Omental fat pad (tissue), 3 donors: ENCODE measurements at regions not wholly inside any gene's neighbourhood (a gene's known extent, or its start where the extent isn't known, plus 50 kb on each side); places are given as distances from the start of the nearest gene placed in this dataset.

Source experiments
- ATAC-seq: fragments of 150-250 bp; one replicate; pipeline ENCODE4 v1.9.1; 2016; ENCODE audit warnings: mild to moderate bottlenecking, moderate library complexity; ENCODE audit not compliant: low FRiP score
- DNase-seq: peaks from one replicate; pipeline ENCODE4 v3.0.0-alpha.2; 2019; ENCODE audit warnings: low spot score
- TF ChIP-seq, protein P1 (sequence below), 3 donors: fragments of 450-650 bp; IDR thresholded peaks; one replicate each; pipeline ENCODE4 v1.5.1; 2016 to 2017; ENCODE audit warnings: antibody characterized with exemption in 3 of 3, mild to moderate bottlenecking in 3 of 3, moderate library complexity in 2 of 3

DNA sequence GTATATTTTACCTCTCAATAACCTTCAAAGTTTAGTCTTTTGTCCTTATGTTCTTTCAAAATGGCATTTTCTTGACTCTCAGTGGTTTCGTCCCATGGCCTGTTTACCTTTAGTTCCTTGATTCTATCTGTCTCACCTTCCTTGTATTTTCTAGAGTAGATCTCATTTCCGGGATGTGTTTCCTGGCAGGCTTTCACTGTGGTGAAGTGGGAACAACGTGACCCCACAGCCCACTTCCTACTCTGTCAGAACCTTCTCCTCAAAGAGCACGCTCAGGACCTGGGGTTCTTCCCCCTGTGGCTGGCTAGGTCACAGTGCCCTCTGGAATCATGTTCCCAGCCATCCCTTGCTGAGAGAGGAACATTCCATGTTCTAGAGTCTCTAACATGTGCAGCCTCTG lies 129.9 kb upstream of the ZNF32 start:
- no peak for ATAC-seq
- DNase-seq, result no peak
- TF ChIP-seq, protein P1, sequence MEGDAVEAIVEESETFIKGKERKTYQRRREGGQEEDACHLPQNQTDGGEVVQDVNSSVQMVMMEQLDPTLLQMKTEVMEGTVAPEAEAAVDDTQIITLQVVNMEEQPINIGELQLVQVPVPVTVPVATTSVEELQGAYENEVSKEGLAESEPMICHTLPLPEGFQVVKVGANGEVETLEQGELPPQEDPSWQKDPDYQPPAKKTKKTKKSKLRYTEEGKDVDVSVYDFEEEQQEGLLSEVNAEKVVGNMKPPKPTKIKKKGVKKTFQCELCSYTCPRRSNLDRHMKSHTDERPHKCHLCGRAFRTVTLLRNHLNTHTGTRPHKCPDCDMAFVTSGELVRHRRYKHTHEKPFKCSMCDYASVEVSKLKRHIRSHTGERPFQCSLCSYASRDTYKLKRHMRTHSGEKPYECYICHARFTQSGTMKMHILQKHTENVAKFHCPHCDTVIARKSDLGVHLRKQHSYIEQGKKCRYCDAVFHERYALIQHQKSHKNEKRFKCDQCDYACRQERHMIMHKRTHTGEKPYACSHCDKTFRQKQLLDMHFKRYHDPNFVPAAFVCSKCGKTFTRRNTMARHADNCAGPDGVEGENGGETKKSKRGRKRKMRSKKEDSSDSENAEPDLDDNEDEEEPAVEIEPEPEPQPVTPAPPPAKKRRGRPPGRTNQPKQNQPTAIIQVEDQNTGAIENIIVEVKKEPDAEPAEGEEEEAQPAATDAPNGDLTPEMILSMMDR (IDR thresholded peaks at IDR 0.05), result no peak

- ATAC-seq (no peak), DNase-seq (no peak)
- TF ChIP-seq, protein P1 (IDR thresholded peaks at IDR 0.05), result no peak
Measured at GRCh38 chr10:43775384-43775783, 126.7 kb upstream of the ZNF32 start.

GRCh38 chr10:43774234-43774769 lies 125.6 kb upstream of the ZNF32 start:
- no peak for DNase-seq
- TF ChIP-seq, protein P1 (IDR thresholded peaks at IDR 0.05), result no peak
- ATAC-seq, result no peak

DNA sequence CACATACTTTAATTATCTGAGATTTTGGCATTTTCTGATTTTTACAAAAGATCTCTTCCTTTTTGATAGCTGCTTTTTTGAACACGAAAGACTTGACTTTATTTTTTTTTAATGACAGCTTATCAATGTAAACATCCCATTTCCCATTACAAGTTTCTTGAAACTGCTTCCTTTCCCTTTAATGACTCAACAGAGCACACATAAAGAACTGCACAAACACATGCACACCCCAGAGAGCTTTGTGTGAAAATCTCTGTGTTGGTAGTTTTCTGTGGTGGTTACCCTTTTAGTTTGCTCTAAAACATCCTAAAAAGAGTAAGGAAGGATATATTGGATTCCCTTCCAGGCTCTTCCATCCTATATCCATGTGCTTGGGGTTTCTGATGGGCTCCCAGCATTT lies 125.1 kb upstream of the ZNF32 start:
- ATAC-seq, result no peak
- no peak for DNase-seq

GRCh38 chr10:43772171-43772570 lies 123.5 kb upstream of the ZNF32 start:
- TF ChIP-seq, protein P1 (IDR thresholded peaks at IDR 0.05), result no peak
- ATAC-seq (no peak), DNase-seq (no peak)

More for the DNA sequence above, 125.1 kb upstream of the ZNF32 start:
- TF ChIP-seq, protein P1 (IDR thresholded peaks at IDR 0.05), result no peak

- ATAC-seq (no peak), DNase-seq (no peak)
- TF ChIP-seq, protein P1 (IDR thresholded peaks at IDR 0.05), result no peak
Measured at GRCh38 chr10:43771675-43772074, 123.0 kb upstream of the ZNF32 start.

DNA sequence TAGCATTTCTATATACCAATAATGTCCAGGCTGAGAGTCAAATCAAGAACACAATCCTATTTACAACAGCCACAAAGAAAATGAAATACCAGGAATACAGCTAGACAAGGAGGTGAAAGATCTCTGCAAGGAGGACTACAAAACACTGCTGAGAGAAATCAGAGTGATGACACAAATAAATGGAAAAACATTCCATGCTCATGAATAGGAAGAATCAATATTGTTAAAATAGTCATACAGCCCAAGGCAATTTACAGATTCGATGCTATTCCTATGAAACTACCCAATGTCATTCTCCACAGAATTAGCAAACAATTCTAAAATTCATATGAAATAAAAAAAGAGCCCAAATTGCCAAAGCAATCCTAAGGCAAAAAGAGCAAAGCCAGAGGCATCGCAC lies 116.8 kb upstream of the ZNF32 start:
- DNase-seq, result no peak
- TF ChIP-seq, protein P1 (IDR thresholded peaks at IDR 0.05), result no peak
- ATAC-seq, result no peak
